PC-3 (cell line): ENCODE measurements at regions not wholly inside any gene's neighbourhood (a gene's known extent, or its start where the extent isn't known, plus 50 kb on each side); places are given as distances from the start of the nearest gene placed in this dataset.

ENCODE experiments used
- CTCF ChIP-seq: fragments of 300-600 bp; sonication (generic); conservative IDR thresholded peaks from 2 replicates; pipeline ENCODE4 v1.5.1; 2017; ENCODE audit warnings: antibody characterized with exemption, low read depth, mild to moderate bottlenecking, low read length
- EZH2 ChIP-seq: fragments of 300-600 bp; sonication (generic); IDR thresholded peaks from one replicate; pipeline ENCODE4 v1.6.1; 2017; ENCODE audit warnings: antibody characterized with exemption, mild to moderate bottlenecking, low read length; ENCODE audit not compliant: unreplicated experiment
- EZH2phosphoT487 ChIP-seq: fragments of 300-600 bp; sonication (generic); IDR thresholded peaks from 2 replicates; pipeline ENCODE4 v1.6.1; 2018; ENCODE audit warnings: mild to moderate bottlenecking, antibody characterized with exemption, low read length, borderline replicate concordance

GRCh38 chr5:134463991-134464760 lies 52.5 kb upstream of the CDKN2AIPNL start:
- TF ChIP-seq CTCF (no peak), EZH2 (no peak), EZH2phosphoT487 (no peak)
